ENCODE measurements at regions not wholly inside any gene's neighbourhood (a gene's known extent, or its start where the extent isn't known, plus 50 kb on each side); places are given as distances from the start of the nearest gene placed in this dataset.

DNA sequence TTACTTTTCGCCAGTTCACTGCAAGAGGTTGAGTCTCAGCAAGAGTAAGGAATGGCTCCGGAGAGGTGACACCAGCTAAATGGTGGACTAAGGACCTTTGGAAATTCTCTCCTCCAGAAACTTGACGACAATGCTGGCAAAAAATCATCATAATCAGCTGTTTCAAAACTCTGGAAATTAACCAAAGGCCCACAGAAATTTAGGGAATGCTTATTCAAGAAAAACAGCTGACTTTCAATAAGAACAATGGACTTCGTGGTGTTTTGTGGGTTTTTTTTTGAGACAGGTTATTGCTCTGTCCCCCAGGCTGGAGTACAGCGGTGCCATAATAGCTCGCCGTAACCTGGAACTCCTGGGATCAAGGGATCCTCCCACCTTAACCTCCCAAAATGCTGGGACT is 68.4 kb upstream of the SEPTIN5 start:
- Histone ChIP-seq H3K27ac (ENCODE audit: low read length) (no peak overlapping the region), H3K9me3 (ENCODE audit: control insufficient read depth, insufficient read depth, low read depth, low read length) (peaks cover 3% of the 10 kb centered on the region; the same call in 1 of the 2 replicates), H3K4me1 (ENCODE audit: control insufficient read depth, insufficient read depth, low read length) (no peaks in the 10 kb centered on the region), H3K36me3 (ENCODE audit: control insufficient read depth, insufficient read depth, low read length) (no peaks in the 10 kb centered on the region), H3K27me3 (ENCODE audit: control insufficient read depth, insufficient read depth, low read length) (no peaks in the 10 kb centered on the region), H3K4me3 (ENCODE audit: low read depth in 2 of 2, low read length in 2 of 2) (no peak overlapping the region)
- CTCF ChIA-PET: no interaction called here
- in situ Hi-C loops (cut with HindIII; ENCODE audit: low pct_unique_long_range_greater_than_20kb, low sequenced_read_pairs) (no loop called here), intact Hi-C loops (cut with micrococcal nuclease; ENCODE audit: unreplicated experiment) (no loop called here)
- BruUV-seq (replicated peaks): no TSS peak
- TF ChIP-seq, protein P1, sequence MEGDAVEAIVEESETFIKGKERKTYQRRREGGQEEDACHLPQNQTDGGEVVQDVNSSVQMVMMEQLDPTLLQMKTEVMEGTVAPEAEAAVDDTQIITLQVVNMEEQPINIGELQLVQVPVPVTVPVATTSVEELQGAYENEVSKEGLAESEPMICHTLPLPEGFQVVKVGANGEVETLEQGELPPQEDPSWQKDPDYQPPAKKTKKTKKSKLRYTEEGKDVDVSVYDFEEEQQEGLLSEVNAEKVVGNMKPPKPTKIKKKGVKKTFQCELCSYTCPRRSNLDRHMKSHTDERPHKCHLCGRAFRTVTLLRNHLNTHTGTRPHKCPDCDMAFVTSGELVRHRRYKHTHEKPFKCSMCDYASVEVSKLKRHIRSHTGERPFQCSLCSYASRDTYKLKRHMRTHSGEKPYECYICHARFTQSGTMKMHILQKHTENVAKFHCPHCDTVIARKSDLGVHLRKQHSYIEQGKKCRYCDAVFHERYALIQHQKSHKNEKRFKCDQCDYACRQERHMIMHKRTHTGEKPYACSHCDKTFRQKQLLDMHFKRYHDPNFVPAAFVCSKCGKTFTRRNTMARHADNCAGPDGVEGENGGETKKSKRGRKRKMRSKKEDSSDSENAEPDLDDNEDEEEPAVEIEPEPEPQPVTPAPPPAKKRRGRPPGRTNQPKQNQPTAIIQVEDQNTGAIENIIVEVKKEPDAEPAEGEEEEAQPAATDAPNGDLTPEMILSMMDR (IDR thresholded peaks at IDR 0.05): no peak
- TF ChIP-seq POLR2AphosphoS5 (IDR thresholded peaks at IDR 0.05; ENCODE audit: low read depth, low read length) (no peak), SIN3A (IDR thresholded peaks at IDR 0.05; ENCODE audit: borderline replicate concordance, insufficient read depth, low read depth, low read length) (no peak), TCF7L2 (IDR thresholded peaks at IDR 0.05; ENCODE audit: low read depth, low read length) (no peak)
- TF ChIP-seq, protein P2, sequence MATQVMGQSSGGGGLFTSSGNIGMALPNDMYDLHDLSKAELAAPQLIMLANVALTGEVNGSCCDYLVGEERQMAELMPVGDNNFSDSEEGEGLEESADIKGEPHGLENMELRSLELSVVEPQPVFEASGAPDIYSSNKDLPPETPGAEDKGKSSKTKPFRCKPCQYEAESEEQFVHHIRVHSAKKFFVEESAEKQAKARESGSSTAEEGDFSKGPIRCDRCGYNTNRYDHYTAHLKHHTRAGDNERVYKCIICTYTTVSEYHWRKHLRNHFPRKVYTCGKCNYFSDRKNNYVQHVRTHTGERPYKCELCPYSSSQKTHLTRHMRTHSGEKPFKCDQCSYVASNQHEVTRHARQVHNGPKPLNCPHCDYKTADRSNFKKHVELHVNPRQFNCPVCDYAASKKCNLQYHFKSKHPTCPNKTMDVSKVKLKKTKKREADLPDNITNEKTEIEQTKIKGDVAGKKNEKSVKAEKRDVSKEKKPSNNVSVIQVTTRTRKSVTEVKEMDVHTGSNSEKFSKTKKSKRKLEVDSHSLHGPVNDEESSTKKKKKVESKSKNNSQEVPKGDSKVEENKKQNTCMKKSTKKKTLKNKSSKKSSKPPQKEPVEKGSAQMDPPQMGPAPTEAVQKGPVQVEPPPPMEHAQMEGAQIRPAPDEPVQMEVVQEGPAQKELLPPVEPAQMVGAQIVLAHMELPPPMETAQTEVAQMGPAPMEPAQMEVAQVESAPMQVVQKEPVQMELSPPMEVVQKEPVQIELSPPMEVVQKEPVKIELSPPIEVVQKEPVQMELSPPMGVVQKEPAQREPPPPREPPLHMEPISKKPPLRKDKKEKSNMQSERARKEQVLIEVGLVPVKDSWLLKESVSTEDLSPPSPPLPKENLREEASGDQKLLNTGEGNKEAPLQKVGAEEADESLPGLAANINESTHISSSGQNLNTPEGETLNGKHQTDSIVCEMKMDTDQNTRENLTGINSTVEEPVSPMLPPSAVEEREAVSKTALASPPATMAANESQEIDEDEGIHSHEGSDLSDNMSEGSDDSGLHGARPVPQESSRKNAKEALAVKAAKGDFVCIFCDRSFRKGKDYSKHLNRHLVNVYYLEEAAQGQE (IDR thresholded peaks at IDR 0.05; ENCODE audit: insufficient read depth in 1 of 2, low read depth in 2 of 2, low read length in 1 of 2): no peak
- DNase-seq (ENCODE audit: low read depth, low spot score): no peak
- no peak for ATAC-seq
- POLR2A ChIA-PET: no interaction called here

DNA sequence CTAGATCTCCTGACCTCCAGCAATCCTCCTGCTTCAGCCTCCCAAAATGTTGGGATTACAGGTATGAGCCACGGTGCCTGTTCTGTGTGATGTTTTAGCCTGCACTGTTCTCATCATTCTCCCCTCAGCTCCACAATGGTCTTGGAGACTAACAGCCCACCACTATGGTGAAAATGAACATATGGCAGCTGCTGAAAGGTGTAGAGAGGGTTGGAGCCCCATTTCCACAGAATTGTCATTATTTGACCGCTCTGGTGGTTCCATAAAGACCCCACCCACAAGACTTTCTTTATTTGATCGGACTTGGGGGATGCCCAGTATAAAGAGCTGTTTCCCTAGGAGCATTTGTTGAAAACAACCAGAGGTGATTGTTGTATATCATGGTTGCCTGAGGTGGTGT is 67.9 kb upstream of the SEPTIN5 start:
- Histone ChIP-seq H3K36me3 (ENCODE audit: control insufficient read depth, insufficient read depth, low read length) (no peaks in the 10 kb centered on the region), H3K27ac (ENCODE audit: low read length) (no peak overlapping the region), H3K4me1 (ENCODE audit: control insufficient read depth, insufficient read depth, low read length) (no peaks in the 10 kb centered on the region), H3K27me3 (ENCODE audit: control insufficient read depth, insufficient read depth, low read length) (no peaks in the 10 kb centered on the region), H3K9me3 (ENCODE audit: control insufficient read depth, insufficient read depth, low read depth, low read length) (peaks cover 3% of the 10 kb centered on the region; the same call in 1 of the 2 replicates), H3K4me3 (ENCODE audit: low read depth in 2 of 2, low read length in 2 of 2) (no peak overlapping the region)
- BruUV-seq (replicated peaks): no TSS peak
- DNase-seq (ENCODE audit: low read depth, low spot score) (no peak), ATAC-seq (no peak)
- TF ChIP-seq, protein P1 (IDR thresholded peaks at IDR 0.05): no peak
- TF ChIP-seq POLR2AphosphoS5 (IDR thresholded peaks at IDR 0.05; ENCODE audit: low read depth, low read length) (no peak), SIN3A (IDR thresholded peaks at IDR 0.05; ENCODE audit: borderline replicate concordance, insufficient read depth, low read depth, low read length) (no peak), TCF7L2 (IDR thresholded peaks at IDR 0.05; ENCODE audit: low read depth, low read length) (no peak)
- TF ChIP-seq, protein P2 (IDR thresholded peaks at IDR 0.05; ENCODE audit: insufficient read depth in 1 of 2, low read depth in 2 of 2, low read length in 1 of 2): no peak
- ChIA-PET CTCF (no interaction called here), POLR2A (no interaction called here)
- intact Hi-C loops (cut with micrococcal nuclease; ENCODE audit: unreplicated experiment): no loop called here
- in situ Hi-C loops (cut with HindIII; ENCODE audit: low pct_unique_long_range_greater_than_20kb, low sequenced_read_pairs): no loop called here

Data from Panc1 (cell line).